OCI-LY7 (cell line): ENCODE measurements at regions not wholly inside any gene's neighbourhood (a gene's known extent, or its start where the extent isn't known, plus 50 kb on each side); places are given as distances from the start of the nearest gene placed in this dataset.

Experiments
- BruUV-seq: library from RNA; stranded (reverse); fragments of 400-500 nt; replicated peaks from 2 replicates; lab custom pipeline; 2021; lab: Mats Ljungman, UMichigan
- CTCF ChIA-PET: fragments of 300-600 bp; sonication (Branson Sonifier 250); formaldehyde crosslinking; loops from one replicate; lab custom pipeline; 2022; ENCODE audit warnings: antibody characterized with exemption; ENCODE audit not compliant: unreplicated experiment; lab: Charles Lee
- POLR2A ChIA-PET: fragments of 300-600 bp; sonication (Branson Sonifier 250); formaldehyde crosslinking; loops from one replicate; lab custom pipeline; 2022; ENCODE audit warnings: antibody characterized with exemption; lab: Charles Lee
- DNase-seq: peaks from one replicate; pipeline ENCODE4 v3.0.0-alpha.2; 2015; ENCODE audit warnings: low spot score
- H2AFZ ChIP-seq: fragments of 200-600 bp; sonication (generic), shearing (Covaris generic); 2 replicates; pipeline ENCODE4 v1.6.1; 2014; ENCODE audit warnings: mild to moderate bottlenecking, antibody characterized with exemption, low read length, moderate library complexity
- H3K27ac ChIP-seq: fragments of 200-600 bp; sonication (generic); 2 replicates; pipeline ENCODE4 v1.5.1; 2014; ENCODE audit warnings: mixed run types, low read depth, mild to moderate bottlenecking, moderate library complexity, low read length, inconsistent platforms; ENCODE audit not compliant: poor library complexity, severe bottlenecking
- H3K36me3 ChIP-seq: fragments of 200-600 bp; sonication (generic); 2 replicates; pipeline ENCODE4 v1.6.1; 2014; ENCODE audit warnings: mild to moderate bottlenecking, antibody characterized with exemption, low read length, moderate library complexity, mixed read lengths; ENCODE audit not compliant: insufficient read depth
- H3K4me1 ChIP-seq: fragments of 200-600 bp; sonication (generic); 2 replicates; pipeline ENCODE4 v1.5.1; 2014; ENCODE audit warnings: mild to moderate bottlenecking, low read length; ENCODE audit not compliant: insufficient read depth, poor library complexity, severe bottlenecking
- H3K4me2 ChIP-seq: fragments of 200-600 bp; sonication (generic); 2 replicates; pipeline ENCODE4 v1.6.1; 2014; ENCODE audit warnings: mild to moderate bottlenecking, low read length
- H3K4me3 ChIP-seq: fragments of 200-600 bp; sonication (generic); 2 replicates; pipeline ENCODE4 v1.5.1; 2014; ENCODE audit warnings: mild to moderate bottlenecking, low read depth, low read length; ENCODE audit not compliant: poor library complexity, severe bottlenecking
- H3K79me2 ChIP-seq: fragments of 200-600 bp; sonication (generic); 2 replicates; pipeline ENCODE4 v1.6.1; 2016; ENCODE audit warnings: low read depth, mild to moderate bottlenecking, low read length, moderate library complexity, mixed read lengths; ENCODE audit not compliant: insufficient read depth
- H3K9me2 ChIP-seq: fragments of 200-600 bp; sonication (generic); 2 replicates; pipeline ENCODE4 v1.6.1; 2016; ENCODE audit warnings: mild to moderate bottlenecking, low read length, mixed read lengths; ENCODE audit not compliant: insufficient read depth
- H3K9me3 ChIP-seq: fragments of 200-600 bp; sonication (generic); 2 replicates; pipeline ENCODE4 v1.6.1; 2014; ENCODE audit warnings: mild to moderate bottlenecking, mixed run types, low read length, mixed read lengths
- H4K20me1 ChIP-seq: fragments of 200-600 bp; sonication (generic); 2 replicates; pipeline ENCODE4 v1.6.1; 2014; ENCODE audit warnings: mild to moderate bottlenecking, antibody characterized with exemption, low read length, moderate library complexity, mixed read lengths; ENCODE audit not compliant: insufficient read depth
- EZH2phosphoT487 ChIP-seq: fragments of 200-600 bp; sonication (generic); IDR thresholded peaks from 2 replicates; pipeline ENCODE4 v1.6.1; 2018; ENCODE audit warnings: low read depth, borderline replicate concordance, mild to moderate bottlenecking, mixed run types, antibody characterized with exemption, low read length, moderate library complexity, mixed read lengths
- intact Hi-C: fragments of 100-400 bp; cut with micrococcal nuclease; formaldehyde crosslinking; loops from one replicate; pipeline ENCODE4 v1.10.0; 2022; ENCODE audit not compliant: unreplicated experiment
- TF ChIP-seq, protein P1 (sequence below): fragments of 200-600 bp; sonication (generic); conservative IDR thresholded peaks from 2 replicates; pipeline ENCODE4 v1.5.1; 2014; ENCODE audit warnings: mild to moderate bottlenecking, antibody characterized with exemption, low read length, moderate library complexity, mixed read lengths

DNA sequence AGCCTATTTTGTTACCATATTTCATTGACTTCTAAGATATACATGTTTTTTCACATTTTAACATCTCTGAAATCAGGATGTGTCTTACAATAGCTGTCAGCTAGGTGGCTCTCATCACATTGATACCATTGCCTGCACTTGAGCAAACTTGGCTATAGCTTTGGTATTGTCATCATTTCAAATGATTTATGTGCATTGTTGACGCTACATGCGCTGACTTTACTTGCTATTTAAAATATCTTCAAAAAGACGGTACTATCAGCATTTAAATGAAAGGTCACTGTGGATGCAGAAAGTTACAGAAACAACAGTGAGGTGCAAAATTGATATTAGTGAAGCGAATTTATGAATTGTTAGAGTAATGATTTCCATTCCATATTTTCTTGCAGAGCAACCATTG, 54.0 kb upstream of the ABHD2 start:
- ChIA-PET POLR2A (no interaction called here), CTCF (no interaction called here)
- Histone ChIP-seq H3K4me1 (no peaks in the 10 kb centered on the region), H3K4me2 (no peak overlapping the region), H3K9me3 (no peaks in the 10 kb centered on the region), H3K4me3 (no peak overlapping the region), H3K9me2 (no peaks in the 10 kb centered on the region), H4K20me1 (no peaks in the 10 kb centered on the region), H3K79me2 (no peaks in the 10 kb centered on the region), H3K36me3 (no peaks in the 10 kb centered on the region), H3K27ac (no peak overlapping the region), H2AFZ (no peak overlapping the region)
- TF ChIP-seq EZH2phosphoT487, result no peak
- TF ChIP-seq, protein P1, sequence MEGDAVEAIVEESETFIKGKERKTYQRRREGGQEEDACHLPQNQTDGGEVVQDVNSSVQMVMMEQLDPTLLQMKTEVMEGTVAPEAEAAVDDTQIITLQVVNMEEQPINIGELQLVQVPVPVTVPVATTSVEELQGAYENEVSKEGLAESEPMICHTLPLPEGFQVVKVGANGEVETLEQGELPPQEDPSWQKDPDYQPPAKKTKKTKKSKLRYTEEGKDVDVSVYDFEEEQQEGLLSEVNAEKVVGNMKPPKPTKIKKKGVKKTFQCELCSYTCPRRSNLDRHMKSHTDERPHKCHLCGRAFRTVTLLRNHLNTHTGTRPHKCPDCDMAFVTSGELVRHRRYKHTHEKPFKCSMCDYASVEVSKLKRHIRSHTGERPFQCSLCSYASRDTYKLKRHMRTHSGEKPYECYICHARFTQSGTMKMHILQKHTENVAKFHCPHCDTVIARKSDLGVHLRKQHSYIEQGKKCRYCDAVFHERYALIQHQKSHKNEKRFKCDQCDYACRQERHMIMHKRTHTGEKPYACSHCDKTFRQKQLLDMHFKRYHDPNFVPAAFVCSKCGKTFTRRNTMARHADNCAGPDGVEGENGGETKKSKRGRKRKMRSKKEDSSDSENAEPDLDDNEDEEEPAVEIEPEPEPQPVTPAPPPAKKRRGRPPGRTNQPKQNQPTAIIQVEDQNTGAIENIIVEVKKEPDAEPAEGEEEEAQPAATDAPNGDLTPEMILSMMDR, result peak; percentile 54
- no TSS peak for BruUV-seq
- peak; percentile 10 for DNase-seq
- intact Hi-C loops, result no loop called here

DNA sequence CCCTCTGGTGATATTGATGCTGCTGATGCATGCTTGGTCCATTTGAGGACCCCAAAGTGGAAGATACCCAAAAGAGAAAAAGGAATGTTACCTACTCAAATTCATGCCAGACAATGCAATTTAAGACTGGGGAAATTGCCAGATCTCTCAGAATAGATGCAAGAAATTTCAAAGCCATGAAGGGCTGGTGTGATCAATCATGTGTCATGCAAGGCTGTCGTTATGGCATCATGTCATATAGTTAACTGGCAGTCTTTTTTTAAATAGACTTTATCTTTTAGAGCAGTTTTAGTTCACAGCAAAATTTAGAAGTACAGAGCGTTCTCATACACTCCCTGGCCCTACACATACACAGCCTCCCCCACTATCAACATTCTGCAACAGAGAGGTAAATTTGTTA, 53.1 kb upstream of the ABHD2 start:
- H3K9me3 ChIP-seq, result no peaks in the 10 kb centered on the region
- H3K9me2 ChIP-seq, result no peaks in the 10 kb centered on the region
- TF ChIP-seq, protein P1, result no peak
- TF ChIP-seq EZH2phosphoT487, result no peak
- H4K20me1 ChIP-seq, result no peaks in the 10 kb centered on the region
- no peak for DNase-seq
- ChIA-PET POLR2A (no interaction called here), CTCF (no interaction called here)
- no peak overlapping the region for H3K27ac ChIP-seq
- no peaks in the 10 kb centered on the region for H3K36me3 ChIP-seq
- H3K4me3 ChIP-seq, result no peak overlapping the region
- intact Hi-C loops, result no loop called here
- no peak overlapping the region for H2AFZ ChIP-seq
- no peaks in the 10 kb centered on the region for H3K4me1 ChIP-seq
- H3K4me2 ChIP-seq, result no peak overlapping the region
- BruUV-seq, result no TSS peak
- H3K79me2 ChIP-seq, result no peaks in the 10 kb centered on the region

DNA sequence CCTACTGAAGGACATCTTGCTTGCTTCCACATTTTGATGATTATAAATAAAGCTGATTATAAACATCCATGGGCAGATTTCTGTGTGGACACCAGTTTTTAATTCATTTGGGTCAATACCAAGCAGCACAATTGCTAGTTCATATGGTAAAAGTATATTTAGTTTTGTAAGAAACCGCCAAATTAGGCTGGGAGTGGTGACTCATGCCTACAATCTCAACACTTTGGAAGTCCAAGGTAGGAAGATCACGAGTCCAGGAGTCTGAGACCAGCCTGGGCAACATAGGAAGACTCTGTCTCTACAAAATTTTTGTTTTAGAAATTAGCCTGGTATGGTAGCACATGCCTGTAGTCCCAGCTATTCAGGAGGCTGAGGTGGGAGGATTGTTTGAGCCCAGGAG, 52.6 kb upstream of the ABHD2 start:
- Histone ChIP-seq H3K27ac (no peak overlapping the region), H3K4me1 (no peaks in the 10 kb centered on the region), H3K9me2 (no peaks in the 10 kb centered on the region), H4K20me1 (no peaks in the 10 kb centered on the region), H2AFZ (no peak overlapping the region), H3K4me3 (no peak overlapping the region), H3K9me3 (no peaks in the 10 kb centered on the region), H3K36me3 (no peaks in the 10 kb centered on the region), H3K79me2 (no peaks in the 10 kb centered on the region), H3K4me2 (no peak overlapping the region)
- intact Hi-C loops, result no loop called here
- DNase-seq, result no peak
- TF ChIP-seq, protein P1, result no peak
- no peak for TF ChIP-seq EZH2phosphoT487
- ChIA-PET CTCF (no interaction called here), POLR2A (no interaction called here)
- no TSS peak for BruUV-seq
